HG03558 (cell line): ENCODE measurements at regions not wholly inside any gene's neighbourhood (a gene's known extent, or its start where the extent isn't known, plus 50 kb on each side); places are given as distances from the start of the nearest gene placed in this dataset.

Experiments
- ATAC-seq: cut with Tn5 transposase; IDR thresholded peaks from one replicate; pipeline ENCODE4 v1.9.1; 2021; ENCODE audit warnings: moderate number of reproducible peaks; ENCODE audit not compliant: unreplicated experiment; ENCODE audit errors: extremely low read depth

DNA sequence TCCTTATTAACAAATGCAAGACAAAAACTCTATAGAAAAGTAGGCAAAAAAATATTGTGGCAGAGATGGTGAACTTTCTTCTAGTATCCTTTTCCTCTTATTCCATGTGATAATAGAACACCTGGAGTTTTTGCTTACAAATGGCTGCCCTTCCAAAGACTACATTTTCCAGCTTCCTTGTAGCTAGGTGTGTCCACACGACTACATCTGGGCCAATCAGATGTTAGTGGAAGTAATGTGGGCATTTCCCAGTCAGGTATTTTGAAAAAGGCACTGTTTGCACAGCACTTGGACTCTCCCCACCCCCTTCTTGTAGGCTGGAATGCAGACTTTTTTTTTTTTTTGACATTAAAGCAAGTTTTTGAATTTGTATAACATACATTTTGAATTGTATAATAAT, 105.5 kb upstream of the TBX20 start:
- ATAC-seq: no peak

DNA sequence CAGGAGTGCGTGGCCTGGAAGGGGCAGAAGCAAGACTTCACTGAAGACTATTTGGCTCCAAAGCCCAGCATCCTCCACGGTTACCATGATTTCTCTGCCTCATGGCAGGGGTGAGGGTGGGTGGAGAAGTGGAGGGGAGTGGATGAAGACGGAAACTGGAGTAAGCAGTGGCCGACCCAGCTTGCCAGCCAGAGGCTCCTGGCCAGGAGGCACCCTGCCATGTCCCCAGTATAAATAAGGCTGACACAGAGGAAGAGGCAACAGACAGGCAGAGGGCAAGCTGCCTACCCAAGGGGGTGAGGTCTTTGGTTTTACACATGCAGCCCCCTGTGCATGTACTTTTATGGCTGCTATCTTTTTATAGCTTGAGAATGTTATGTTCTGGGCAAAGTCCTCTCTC, 102.6 kb upstream of the TBX20 start:
- no peak for ATAC-seq

DNA sequence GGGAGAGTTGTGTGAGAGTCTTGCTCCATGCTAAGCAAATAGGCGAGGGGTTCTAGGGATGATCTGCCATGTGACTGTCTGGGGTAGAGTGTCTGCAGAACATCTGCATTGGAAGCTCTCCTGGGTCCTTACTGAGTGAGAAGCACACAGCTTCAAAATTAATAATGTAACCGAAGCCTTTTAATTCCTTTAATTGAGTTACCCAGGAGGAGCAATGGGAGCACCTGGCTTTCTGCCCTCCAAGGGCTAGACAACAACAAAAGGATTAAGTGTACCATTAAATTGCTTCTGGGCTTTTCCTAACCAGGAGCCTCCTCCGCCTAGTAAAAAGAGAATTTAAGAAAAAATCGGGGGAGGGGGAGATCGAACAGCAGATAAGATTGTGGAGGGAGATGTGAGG, 102.0 kb upstream of the TBX20 start:
- no peak for ATAC-seq

DNA sequence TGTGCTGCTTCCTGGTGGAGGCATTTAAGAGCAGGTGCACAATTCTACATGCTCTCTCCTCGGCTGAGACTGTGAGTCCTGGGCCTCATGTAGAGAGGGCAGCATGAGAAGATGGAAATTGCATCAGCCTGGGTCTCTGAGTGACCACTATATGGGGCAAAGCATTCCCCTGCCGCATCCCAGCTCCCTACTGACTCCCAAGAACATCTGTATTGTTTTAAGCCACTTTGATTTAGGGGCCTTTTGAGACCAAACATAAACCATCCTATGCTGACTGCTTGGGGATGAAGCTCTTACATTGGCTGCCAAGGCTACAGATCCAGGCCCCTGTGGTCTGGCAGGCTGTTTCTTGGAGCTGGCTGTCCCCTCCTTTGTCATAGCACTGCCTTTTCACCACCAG, 101.3 kb upstream of the TBX20 start:
- no peak for ATAC-seq

DNA sequence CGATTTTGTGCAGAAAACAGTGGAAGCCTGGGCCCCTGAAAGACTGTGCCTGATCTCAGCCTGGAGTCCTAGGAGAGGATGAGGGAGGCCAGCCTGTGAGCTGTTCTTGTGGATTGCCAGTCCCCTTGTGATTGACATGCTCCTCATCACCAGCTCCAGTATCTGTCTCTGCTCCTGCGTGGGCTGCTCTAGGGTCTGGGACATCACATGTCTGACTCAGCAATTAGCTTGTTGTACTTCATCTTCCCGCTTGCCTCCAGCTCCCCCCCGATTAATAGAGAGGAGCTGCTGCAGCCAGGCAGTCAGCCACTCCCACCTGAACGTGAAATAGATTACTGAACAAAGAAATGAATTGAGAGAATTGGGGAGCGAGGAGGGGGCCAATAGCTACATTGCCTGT, 99.6 kb upstream of the TBX20 start:
- ATAC-seq: no peak

DNA sequence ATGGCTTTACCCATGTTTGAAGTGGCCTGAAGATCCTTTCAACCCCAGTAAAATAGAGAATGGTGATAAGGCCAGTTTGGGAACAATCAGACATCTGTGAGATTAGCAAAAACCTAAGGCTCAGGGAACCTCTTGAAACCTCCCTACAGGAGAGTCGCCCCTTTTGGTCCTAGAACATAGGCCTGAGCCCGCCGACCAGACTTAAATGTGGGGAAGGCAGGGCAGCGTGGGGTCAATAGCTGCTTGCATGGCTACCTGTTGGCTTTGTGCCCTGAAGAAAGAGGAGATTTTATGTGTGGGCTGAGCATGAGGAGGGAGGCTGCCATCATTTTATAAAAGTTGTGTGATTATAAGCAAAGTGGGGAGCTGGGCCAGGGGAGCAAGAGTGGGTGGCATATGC, 97.6 kb upstream of the TBX20 start:
- ATAC-seq: no peak

DNA sequence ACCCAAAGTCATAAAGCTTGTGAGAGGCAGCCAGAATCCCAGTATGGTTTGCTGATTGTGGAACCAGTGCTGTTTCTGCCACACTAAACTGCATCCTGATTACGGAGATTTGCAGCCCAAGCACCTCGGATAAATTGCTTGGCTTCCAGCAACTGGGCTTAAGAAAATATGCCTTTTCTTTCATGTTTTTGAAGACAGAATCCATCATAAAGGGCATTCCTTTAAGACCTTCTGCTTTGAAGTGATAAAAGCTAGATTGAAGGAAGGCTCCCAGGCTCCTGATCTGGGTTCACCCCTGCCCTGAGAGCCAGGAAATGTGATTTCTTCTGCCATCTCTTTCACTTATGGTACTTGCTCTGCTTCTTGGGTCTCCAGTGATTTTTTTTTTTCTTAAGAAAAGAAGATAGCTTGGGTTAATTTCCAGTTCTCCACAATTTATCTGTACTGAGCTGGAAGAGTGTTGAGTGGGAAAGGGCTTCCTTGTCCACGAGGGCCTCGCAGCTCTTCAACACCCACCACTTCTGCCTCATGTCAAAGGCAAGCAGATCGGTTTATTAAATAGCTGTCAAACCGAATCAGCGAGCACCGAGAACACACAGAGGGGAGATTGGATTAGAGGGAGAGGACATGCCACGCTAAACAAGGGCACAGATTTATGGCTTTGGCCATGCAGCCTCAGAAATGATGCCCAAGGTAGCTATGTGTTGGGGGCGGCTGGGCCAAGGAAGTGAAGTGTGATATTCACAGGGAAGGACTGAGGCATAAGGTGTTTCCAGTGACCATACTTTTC, 94.9 kb upstream of the TBX20 start:
- ATAC-seq: no peak

DNA sequence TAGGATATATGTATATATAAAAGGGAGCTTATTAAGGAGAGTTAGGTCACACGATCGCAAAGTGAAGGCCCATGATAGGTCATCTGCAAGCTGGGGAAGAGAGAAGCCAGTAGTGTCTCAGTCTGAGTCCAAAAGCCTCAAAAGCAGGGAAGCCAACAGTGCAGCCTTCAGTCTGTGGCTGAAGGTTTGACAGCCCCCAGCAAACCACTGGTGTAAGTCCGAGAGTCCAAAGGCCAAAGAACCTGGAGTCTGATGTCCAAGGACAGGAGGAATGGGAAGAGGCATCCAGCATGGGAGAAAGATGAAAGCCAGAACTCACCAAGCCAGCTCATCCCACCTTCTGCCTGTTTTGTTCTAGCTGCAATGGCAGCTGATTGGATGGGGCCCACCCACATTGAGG, 88.9 kb upstream of the TBX20 start:
- ATAC-seq: no peak

DNA sequence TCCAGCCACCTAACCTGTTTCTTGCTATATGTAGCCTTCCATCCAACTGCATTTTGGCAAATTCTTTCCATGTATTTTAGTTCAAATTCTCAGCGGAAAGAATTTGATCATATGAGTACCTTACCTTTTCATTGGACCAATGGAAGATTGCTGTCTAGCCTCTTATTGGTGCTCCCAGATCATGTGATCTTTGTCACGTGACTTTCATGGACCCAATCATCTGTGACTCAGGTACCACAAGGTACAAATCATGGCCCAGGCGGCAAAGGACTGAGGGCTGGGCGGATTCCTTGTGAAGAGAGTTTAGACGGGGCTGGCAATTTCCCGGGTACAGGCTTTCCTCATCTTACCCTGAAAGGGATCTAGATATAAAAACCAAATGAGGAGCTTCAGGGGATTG, 85.9 kb upstream of the TBX20 start:
- ATAC-seq: no peak

DNA sequence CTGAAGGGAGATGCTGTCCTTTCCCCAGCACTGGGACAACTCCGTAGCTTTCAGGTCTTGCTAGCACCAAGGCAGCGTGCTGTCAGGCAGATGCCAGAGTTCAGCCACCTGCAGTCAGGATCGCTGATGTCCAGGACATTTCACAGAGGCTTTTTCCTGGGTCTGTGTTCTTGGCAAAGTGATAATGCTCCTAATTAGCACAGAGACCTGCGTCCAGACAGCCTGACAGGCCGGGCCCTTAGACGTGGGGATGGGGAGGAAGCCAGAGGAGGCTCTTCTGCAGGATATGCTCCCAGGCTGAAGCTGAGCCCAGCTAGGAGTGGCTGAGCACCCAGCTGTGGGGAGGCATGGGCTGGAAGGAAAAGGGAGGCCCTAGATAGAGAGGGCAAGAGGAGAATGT, 82.5 kb upstream of the TBX20 start:
- ATAC-seq: no peak

DNA sequence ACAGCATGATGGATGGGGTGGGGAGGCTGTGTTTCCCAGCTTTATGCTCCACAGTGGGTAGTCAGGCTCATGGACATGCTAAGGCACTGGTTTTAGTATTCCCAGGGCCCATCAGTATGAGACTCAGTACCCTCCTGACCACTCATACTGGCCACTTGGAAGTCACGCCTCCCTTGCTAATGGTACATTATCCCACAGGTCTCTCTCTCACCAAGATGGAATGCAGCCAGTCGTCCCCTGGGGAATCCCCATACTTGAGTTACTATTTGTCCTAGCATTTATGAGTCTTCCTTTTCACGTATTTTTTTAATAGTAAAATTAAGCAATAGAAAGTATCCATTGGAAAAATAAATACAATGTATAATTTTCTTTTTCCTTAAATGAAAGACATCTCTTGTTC, 80.6 kb upstream of the TBX20 start:
- ATAC-seq: no peak

DNA sequence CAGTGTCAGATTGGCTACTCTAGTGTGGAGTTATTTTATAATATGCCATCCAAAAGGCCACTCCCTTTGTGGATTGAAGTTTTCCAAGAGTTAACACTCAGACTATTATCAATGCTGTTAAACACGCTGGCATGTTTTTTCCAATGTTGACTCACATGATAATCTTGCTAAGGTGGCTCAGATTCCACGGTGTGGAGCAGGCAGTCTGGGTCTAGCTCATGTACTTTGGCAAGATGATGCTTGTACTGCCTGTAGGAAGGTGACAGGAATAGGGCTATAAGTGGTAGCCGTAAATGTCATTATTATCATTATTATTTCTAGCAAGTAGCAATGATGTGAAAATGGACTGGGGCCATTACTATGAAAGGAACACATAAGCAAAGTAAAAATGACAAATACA, 79.4 kb upstream of the TBX20 start:
- no peak for ATAC-seq

DNA sequence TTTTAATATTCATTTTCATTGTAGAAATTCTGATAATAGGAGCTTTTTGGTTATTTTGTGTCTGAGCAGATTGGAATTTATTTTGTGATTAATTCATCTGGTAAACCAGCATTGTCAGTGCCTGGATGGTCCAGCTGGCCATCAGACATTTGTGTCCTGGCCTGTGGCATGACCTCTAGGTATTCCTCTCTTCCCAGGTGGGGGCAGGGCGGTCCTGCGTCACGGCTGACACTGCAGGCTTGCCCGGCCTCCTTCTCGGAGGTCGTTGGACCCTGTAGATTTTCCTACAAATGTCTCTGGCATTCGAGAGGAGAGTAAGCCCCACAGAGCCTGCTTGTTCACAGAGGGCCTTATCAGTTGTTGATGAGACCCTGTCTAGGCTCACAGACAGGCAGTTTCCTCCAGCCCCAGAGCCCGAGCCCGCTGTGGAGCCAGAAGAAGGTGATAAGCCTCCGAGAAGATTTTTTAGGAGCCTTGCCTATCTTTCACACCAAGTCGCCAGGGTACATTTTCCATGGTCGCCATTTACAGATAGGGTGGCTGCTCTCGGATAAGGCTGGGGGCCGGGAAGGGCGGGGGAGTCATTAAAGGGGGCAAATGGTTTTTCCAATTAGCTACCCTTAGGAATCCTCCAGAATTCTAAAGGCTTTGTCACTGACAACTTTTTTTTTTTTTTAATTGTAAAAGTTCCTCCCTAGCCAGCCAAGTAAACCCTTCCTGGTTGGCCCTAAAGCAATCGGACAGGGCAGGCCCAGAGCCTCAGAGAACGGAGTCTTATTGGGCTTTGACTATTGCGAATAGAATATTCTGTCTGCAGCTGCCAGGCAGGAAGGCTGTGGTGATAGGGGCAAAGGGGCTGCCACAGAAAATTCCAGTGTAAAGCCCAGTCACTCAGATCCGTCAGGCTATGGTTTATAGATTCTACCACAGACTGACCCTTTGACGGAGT, 78.1 kb upstream of the TBX20 start:
- ATAC-seq: no peak

DNA sequence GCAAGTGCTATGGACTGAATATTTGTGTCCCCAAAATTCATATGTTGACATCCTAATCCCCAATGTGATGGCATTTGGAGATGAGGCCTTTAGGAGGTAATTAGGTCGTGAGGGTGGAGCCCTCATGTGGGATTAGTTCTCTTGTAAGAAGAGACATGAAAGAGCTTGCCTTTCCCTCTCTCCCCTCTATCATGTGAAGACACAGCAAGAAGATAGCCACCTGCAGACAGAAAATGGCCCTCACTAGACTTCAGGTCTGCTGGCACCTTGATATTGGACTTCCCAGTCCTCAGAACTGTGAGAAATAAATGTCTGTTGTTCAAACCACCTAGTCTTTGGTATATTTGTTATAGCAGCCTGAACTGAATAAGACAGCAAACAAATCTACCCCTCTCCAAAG, 75.1 kb upstream of the TBX20 start:
- ATAC-seq: no peak

DNA sequence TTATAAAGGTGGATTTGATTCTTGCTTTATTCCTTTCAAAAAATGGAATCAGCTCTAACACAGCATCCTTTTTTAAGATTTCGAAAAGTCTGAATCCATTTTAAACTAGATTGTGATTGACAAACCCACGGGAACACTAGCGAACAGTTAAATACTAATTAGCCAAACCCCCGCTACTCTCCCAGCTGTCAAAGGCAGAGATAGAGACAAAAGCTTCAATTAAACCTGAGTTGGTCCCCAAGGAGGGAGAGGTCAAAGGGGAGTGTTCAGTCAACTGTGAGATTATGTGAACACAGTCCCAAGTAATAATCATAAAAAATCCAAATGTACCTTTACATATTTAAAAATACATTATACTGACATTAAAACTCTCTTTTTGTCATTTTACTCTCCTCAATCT, 65.7 kb upstream of the TBX20 start:
- no peak for ATAC-seq

DNA sequence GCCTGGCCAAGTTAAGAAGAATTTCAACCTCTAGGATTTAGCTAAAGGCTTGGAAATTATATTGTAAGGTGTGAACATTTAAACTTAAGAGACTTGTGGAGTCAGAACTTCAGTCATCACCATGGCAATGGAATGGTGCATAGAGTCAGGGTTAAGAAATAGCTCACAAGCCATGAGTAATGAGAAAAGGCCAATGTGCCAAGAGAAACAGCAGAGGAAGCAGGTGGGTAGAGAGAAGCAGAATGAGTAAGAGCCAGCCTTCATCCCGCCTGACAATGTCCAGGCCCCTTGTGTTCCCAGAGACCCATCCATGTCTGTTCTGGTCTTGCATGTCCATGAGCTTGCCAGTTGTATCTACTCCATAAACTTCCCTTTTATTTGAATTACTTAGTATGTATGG, 62.6 kb upstream of the TBX20 start:
- ATAC-seq: no peak

DNA sequence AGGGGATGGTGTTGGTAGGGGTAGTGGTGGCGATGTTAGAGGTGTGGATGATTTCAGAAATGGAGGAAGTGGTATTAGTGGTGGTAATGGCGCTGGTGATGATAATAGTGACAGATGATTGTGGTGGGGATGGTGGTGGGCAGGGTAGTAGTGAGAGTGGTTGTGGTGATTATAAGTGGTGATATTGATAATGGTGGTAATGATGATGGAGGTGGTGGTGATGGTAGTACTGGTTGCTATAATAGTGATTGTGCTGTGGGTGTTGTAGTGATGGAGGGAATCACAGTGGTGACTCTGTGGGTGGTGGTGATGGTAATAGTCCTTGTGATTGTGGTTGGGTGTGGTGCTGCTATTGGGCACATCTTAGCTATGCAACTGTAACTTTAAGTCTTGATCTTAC, 61.6 kb upstream of the TBX20 start:
- ATAC-seq: no peak

DNA sequence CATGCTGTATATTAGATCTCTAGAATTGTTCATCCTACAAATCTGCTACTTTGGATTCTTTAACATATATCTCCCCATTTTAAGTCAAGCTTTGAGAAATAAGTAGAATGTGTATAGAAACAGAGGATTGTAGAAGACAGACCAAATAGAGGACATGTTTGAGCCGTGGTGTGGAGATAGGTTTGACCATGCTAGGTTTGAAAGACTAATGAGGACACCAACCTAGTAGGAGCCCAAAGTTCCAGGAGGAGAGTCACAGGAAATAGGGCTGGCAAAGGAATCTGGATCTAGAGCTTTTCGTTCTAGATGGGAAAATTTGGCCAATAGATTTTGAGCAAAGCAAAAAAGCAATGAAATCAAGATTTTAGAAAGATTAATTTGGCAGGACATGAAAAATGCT, 60.5 kb upstream of the TBX20 start:
- ATAC-seq: no peak

DNA sequence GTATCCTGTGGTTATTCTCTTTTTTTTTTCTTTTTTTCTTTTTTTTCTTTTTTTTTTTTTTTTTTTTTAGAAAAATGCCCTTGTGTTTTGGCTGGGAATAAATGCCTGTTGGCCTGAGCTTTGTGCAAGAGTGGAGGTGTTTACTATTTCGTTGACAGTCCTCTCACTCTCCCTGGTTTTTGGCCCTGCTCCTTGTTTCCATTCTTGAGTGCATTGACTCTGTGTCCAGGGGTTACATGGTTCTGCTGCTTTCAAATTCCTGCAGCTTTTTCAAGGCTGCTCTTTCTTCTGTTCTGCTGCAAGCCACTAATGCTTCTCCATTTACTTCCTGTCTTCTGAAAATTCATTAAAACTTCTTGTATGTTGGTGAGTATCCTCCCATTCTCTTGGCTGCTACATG, 59.7 kb upstream of the TBX20 start:
- no peak for ATAC-seq
